Stimulated activated CD4-positive, alpha-beta T cell treated with anti-CD3 and anti-CD28 coated beads, TNF-alpha, amount 100 ng/mL, for 48 hours (primary cell): ENCODE measurements at regions not wholly inside any gene's neighbourhood (a gene's known extent, or its start where the extent isn't known, plus 50 kb on each side); places are given as distances from the start of the nearest gene placed in this dataset.

Source experiments
- DNase-seq, 3 donors: peaks; one replicate each; pipeline ENCODE4 v3.0.0-alpha.2; 2020; ENCODE audit warnings: low read depth in 3 of 3

- DNase-seq = no peak
These were observed 779.9 kb upstream of the CNTNAP5 start for GRCh38 chr2:123245156-123245555.

GRCh38 chr2:123258877-123259539 lies 766.1 kb upstream of the CNTNAP5 start:
- DNase-seq = no peak

- no peak for DNase-seq
These were observed 762.2 kb upstream of the CNTNAP5 start for GRCh38 chr2:123262856-123263255.

- DNase-seq = no peak
These were observed 741.7 kb upstream of the CNTNAP5 start for GRCh38 chr2:123283431-123283830.

- DNase-seq = no peak
These were observed 721.4 kb upstream of the CNTNAP5 start for GRCh38 chr2:123303731-123304130.
